ENCODE measurements at regions not wholly inside any gene's neighbourhood (a gene's known extent, or its start where the extent isn't known, plus 50 kb on each side); places are given as distances from the start of the nearest gene placed in this dataset.

DNA sequence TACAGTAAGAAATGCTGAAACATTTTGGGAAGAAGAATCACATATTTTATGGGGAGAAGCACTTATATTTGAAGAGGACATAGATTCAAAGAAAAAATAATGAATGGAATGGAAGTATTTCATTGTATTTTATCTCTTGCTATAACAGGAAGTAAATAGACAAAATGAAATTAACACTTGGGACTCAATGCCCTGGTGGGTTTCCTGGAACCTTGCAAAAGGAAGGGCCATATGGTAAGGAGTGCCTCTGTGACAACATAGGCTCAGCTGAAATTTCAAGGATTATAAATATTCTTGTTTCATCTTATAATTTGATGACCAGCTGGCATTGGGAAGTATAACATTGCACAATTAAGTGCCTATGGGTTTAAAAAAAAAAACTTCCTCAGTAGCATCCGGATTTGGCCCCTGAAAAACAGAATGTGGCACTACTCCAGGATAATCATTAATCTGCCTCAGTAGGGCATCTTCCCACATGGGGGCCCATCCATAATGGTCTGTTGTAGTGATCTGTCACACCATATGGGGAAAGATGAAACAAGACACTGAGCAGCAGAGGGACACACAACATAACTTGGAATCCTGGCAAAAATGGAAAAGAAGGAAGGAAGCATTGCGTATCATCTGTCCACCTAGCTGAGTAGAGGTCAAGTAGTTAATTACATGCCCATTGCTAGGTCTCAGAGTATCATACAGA, 321.6 kb downstream of the NDFIP2 start:
- no peak for DNase-seq

DNA sequence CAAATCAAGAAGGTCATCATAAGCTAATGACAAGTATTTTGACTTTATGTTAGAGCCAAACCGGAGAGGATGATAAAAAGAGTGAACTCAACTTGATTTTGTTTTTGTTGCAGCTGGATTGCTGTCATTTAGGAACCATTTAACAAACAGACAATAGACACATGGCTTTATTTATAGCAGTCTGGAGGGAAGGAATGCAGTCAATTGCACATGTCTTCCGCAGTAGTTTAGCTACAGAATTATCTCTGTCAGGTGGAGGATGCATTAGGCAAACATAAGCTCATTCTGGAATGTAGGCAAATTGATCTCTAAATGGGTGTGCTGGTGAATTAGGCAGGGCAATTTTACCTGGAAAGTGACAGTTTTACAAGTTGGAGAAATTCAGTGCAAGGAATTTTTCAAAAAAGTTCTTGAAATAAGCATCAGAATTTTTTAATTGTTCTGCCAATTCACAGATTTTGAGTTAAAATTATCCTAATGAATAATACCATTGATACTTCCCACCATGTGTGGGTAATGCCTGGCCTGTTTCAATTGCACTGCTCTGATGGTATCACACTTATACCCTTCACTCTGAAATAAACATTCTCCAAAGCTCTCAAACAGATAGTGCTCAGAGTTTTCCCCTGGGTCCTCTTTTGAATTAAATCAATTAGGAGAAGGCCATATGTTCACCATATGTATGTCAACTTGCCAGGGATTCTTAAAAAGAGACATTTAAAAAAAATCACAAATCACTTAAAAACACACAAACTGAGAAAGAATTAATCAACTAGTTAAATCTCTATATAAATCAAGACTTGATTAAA, 318.3 kb downstream of the NDFIP2 start:
- DNase-seq, result no peak

DNA sequence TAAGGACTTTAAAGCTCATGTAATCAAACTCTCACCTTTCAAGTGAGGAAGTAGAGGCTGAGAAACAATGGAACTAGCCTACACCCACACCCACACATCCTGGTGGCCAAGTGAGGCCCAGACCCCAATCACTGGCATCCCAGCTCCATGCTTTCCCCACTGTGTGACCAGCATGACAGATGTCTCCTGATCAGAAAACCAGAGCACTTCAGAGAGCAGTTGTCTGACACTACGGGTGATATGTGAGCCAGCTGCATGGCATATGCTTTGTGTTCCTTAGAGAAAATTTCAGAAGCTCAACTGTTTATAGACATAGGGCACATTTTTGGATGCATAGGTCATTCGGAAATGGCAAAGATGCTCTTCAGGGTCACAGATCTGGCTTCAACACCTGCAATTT, 315.2 kb downstream of the NDFIP2 start:
- no peak for DNase-seq

DNA sequence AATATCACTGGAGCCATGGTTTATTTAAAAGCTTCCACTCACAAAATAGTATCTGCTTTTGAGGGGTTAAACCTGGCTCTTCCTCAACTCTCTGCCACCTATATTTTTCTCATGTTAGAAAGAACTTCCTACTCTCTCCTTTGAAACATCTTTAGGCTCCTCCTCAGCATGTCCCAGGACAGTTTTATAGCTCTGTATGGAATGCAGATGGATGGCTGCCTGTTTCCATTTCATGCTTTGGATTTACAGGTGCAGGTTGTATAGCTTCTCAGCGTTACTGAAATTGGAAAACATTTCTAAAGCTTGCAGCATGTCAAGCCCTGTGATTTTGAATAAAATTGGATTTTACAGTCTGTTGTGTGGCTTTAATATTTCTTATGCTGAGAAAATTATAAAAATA, 314.0 kb downstream of the NDFIP2 start:
- DNase-seq, result no peak

DNA sequence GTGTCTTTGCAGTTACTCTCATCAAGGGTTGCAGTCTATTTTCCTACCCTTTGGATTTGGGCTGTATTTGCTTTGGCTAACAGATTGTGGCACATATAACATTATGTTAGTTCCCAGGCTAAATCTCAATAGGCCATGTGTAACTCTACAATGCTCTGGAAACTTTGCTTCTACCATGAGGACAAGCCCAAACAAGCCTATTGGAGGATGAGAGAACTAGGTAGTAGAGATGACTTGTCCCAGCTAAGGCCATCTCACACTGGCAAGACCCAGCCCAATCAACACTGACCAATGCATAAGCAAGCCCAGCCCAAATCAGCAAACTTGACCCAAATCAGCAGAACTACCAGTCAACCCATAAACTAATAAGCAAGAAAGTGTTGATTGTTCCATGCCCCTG, 311.8 kb downstream of the NDFIP2 start:
- no peak for DNase-seq

DNA sequence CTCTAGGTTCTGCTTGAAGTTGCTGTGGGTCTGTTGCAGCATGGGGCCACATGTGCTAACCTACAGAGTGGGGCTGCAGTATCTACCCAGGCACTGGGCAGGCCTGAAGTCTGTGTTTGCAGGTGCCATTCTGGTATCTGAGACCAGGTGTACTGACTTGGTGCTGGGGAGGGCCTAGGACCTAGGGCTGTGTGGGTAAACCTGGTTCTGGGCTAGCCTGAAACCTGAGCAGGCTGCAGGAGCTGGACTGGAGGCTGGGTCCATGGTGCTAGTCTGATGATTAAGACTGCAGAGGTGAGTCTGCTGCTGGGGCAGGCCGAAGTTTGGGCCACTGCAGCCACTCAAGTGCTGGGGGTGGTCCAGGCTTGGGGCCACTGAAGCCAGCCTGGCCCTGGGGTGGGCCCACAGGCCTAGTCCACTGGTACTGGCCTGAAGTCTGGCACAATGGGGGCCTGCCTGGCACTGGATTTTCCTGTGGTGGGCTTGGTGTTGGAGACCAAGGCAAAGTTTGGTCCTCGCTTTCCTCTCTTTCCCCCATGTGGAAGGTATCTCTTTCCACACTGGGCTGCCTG, 310.6 kb downstream of the NDFIP2 start:
- DNase-seq, result no peak

DNA sequence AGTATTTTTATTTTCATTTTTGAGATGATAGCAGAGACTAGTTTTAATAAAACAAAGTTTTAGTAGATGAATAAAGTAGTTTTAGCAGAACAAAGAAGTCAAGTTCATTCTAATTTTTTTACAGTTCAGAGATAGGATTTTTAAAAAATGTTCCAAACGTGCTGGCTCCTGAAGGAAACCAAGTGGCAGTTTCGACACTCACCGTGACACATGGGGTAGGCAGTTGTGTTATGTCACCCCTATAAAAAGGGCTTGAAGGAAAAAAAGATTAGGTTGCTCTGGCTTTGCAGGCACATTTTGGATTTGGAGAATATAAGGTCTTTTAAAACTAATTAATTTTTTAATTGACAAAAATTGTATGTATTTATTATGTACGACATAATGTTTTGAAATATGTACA, 305.2 kb downstream of the NDFIP2 start:
- DNase-seq, result no peak

DNA sequence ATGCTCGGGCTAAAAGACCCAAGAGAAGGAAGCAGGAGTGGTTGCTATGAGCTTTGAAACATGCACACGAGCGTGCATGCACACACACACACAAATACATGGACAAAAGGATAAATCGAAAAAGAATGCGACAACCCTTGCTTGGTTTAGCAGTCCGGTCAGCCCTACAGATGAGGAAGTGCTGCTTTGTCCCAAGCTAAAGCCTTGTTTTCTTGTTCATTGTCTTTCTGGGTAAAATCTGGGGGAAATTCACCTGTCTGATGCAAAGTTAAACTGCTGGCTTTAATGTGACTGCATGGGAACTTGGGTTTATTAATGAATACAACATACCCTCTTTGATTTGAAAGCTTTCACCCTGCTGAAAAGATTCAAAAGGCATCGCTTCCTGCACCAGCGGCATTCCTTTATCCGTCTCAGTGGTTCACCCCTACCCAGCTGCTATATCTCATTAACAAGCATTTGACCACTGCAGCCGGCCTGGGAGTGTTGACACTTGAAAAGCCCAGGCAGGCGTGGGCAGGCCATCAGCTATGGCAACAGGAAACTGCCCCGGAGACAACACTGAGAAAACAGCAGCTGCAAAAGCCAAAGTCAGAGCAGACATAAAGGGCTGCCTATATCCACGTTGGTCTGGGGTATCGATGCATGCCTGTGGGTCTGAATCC, 301.7 kb downstream of the NDFIP2 start:
- no peak for DNase-seq

DNA sequence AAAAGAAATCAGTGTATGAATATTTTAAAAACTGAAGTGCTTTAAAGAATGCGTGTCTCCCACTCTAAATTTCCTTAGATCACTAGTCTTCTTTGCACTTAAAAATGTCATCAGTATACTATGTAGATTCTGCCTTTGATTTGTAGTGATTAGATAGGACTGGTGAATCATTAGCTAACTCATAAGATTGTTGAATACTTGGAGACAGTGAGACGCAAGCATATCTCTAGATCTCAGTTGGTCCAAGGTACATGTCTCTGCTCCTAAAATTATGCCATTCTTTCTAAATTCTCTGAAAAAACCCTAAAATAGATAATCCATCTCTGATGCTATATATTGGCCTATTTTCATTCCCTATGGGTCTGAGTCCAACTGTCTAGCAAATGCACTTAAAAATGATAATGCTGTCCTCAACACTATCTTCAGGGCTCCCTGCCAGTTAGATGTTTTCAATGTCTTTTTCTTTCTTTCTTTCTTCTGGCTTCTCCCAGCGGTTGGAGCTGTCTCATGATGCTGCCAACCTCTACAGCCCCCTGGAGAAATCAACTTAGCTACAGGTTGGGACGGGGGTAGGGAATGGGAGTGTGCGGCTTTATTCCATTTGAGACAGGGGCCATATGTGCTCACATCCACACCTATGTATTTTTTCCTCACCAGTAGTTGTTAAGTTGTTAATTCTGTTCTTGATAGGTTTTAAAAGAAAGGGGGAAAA, 301.0 kb downstream of the NDFIP2 start:
- no peak for DNase-seq

DNA sequence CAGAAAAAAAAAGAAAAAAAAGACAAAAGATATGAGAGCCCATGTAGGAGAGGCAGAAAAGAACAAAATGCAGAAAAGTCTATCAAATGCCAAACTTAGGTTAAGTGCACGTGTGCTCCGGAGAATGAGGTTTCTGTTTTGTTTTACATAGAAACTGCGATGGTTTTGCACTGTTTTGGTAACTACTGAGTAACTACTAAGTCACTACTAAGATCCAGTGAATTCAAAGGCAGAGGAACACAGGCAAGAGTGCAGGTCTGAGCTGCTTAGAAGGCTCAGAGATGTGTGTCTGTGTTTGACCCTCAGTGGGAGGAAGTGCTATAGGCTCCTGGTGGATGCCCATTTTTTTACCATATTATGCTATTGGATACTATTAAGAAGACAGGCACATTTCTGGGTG, 299.3 kb downstream of the NDFIP2 start:
- DNase-seq, result no peak

DNA sequence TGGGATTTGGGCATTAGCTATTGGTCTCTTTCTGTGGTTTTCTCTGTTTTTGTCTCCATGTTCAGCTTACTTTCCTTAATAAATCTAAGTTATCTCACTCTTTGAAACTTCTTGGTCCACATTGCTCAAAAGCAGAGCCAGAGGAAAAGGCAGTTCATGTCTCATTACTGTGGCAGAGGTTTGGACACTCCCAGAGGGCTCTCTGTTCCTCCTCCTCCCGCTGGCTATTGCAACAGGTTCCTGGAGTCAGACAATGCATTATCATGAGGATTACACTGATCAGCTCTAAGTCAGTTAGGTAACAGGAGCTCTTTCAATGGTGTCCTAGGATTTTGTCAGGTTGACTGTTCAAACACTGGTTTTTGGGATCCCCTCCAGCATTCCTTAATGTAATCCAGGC, 298.8 kb downstream of the NDFIP2 start:
- no peak for DNase-seq

DNA sequence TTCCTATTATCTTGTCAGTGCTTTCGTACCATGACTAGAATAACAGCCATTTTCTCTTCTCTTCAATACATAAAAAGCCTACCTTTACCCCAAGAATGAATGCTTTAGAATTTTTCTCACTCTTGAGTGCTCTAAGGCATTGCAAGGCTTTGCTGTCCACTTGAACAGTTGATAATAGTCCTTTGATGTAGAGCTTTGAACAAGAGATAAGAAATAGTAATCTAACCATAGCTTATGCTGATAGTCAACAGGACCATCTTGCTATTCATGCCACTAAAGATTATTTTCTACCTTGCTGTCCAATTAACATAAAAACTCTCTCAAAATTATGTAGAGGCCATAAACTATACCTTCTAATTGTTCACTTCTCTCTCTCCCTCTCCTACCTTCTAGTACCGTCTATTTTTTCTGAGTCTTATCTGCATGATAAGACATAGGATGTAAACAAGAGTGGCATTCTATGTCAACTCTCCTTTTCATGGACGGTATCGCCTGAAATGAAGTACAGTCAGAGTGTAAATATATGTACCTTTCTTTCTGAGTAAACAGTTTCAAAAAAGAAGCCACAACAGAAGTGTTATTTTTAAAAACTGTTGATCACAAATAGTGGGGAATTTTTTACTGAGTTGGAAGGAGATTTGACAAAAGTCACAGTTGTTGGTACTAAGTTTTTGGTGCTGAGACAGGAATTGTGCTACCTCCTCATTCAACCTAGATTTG, 297.9 kb downstream of the NDFIP2 start:
- DNase-seq, result no peak

DNA sequence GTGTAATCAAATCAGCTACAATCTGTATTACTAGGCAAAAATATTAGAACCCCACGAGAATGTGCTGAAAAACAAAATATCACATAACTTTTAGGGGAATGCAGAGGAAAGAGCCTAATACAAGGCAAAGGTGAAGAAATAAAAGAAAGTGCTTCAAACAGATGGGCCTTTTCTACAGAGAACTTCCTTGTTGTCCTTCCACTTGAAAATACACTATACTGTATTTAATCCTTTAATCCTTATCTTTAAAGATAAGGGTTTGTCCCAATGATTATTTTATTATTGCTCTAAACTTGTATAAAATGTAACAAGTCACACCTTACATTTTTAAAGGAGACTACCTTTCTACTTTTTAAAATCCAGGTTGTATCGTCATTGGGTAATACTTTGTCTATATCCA, 296.5 kb downstream of the NDFIP2 start:
- no peak for DNase-seq

DNA sequence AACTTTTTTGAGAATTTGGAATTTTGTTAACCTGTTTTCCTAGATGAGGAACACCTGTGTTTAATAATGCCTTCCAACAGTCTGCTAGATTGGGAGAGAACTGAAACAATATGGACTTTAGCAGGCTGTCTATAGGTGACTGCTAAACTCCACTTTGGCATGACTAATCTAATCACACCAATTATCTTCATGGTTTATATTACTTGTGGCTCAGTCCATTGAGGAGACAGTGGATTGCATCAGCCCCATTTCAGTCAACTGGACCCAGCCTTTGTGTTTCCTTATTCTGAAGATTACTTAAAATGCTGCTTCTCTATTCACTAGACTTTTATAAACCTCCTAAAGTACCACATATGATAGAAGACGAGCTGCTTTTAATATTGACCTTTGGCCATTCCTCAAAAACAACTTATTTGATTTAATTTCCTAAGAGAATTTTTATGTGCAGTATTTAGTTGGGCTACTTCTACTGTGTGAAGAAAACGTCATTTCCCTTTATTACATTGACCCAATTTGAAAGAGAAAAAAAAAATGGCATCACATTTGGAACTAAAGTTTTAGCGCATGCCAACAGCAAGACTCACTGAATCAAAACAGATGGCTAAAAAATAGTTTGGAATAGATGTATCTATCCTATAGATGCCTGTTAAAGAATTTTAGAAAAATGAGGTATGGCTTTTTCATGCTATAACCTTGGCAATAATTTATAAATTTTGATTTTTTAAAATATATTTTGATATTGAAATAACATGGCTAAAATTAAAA, 295.8 kb downstream of the NDFIP2 start:
- no peak for DNase-seq

DNA sequence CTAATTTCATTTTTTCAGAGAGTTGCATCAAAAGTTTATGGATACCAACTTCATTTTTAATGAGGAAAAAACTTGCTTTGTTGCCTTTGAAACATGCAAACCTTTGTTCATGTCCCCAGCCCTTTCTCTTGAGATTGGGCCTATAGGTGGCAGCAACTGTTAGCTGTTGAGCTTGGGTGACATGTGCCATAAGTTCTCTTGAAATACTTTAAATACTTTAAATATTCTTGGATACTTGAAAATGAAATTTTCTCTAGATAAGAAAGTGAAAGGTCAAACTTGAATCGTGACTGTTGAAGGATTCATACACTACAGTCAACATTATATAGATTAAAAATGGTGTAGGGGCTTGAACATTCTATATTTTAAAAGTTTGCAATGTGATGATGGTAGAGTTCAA, 294.9 kb downstream of the NDFIP2 start:
- no peak for DNase-seq

DNA sequence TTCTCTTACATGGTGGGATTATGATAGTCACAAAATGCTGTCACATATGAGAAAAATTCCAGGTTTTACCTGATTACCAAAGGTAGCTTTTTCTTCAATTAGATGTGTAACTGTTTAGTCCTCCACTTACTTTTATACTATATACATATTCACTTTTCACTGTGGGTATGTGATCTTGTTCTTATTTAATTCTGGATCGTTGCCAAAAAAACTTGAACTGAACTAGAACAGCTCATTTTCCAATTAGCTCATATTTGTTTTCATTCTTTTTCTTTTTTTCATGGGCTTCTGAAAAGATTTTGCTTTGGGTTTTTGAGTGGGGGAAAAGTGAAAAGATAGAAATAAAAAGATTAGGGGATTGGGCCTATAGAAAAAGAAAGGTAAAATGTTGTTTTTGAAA, 291.9 kb downstream of the NDFIP2 start:
- no peak for DNase-seq

DNA sequence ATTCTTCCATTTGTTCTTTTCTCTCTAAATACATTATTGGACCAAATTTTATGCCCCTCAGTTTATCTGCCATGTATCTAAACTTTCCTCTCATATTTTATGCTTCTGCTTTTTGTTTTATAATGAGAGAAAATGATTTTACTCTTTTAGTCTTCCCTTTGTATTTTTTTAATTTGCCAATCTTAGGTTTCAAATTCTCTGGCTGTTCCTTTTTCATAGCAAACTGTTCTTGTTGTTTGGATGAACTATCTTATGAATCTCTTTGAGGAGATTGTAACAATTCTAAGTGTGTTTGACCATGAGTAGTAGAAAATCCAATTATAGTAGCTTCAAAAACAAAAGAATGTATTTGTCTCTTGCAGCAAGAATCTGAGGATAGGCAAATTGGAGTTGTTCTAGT, 290.5 kb downstream of the NDFIP2 start:
- DNase-seq, result no peak

DNA sequence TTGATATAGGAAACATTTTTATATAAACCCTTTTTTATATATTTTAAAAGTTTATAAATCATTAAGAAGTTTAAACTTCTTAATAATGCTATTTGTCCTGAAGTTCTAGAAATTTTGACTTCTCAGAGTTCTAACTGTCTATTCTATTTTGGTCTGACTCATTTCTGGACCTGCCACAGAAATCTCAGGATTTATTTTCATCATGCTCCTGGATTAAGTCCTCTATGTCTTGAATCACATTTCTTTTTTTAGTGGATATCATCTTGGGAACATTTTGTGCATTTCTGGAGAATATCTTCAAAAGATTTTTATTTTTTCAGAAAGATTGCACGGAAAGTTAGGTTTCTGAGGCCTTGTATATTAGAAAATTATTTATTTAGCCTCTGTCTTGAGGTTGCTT, 289.1 kb downstream of the NDFIP2 start:
- DNase-seq, result no peak

DNA sequence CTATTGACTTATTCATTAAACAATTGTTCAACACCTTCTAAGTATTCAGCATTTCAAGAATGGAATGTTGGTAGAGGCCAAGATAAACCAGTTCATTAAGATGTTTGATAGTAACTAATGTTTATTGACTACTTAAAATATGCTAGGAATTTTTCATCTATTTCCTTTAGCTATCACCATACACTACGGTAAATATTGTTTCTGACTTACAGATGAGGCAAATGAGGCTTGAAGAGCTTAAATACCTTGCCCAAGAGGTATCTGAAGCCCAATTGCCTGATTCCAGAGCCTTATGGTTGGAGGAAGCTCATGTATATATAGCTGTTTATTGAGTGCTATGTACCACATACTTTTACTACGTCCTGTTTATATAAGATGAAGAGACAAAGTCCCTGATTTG, 286.2 kb downstream of the NDFIP2 start:
- DNase-seq, result no peak

DNA sequence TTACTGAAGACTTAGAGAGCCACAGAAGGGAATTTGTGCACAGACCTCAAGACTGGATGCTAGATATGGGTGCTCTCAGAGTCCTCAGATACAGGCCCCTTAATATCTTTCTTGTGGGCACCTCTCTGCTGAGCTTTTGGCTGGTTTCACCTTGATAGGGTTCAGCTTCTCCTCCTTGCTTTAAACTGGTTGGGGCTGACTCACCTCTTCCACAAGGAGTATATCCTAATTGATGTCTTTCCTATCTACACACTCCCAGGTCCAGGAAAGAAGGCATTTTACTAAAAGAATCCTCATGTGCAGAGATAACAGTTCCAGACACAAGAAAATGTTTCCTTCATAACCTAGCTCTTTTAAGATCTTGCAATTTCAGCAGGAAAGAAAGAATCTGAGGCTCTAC, 284.4 kb downstream of the NDFIP2 start:
- DNase-seq, result no peak

DNA sequence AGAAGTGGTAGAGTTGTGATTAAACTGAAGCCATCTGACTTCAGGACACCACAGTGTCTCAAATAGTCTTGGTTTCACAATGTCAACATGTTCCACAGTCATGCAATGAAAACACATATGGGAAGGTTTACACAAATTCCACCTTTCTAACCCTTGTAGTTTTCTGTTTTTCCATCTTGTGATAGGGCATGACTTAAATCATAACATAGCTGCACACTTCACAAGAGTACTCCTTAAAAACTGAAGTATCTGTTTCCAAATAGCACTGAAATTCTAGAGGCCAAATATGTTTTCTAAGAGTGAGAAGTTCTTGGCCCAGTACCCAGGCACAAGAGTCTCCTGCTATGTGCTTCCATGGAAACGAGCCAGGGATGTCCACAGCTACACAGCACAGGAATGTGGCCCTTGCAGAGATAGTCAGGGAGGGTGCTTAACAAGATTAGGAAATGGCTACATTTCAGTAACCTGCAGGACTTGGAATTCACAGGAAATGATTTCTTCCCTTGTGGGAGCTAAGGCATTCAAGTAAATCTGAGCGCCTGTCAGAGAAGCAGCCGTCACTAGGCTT, 269.1 kb downstream of the NDFIP2 start:
- no peak for DNase-seq
